ENCODE measurements at regions not wholly inside any gene's neighbourhood (a gene's known extent, or its start where the extent isn't known, plus 50 kb on each side); places are given as distances from the start of the nearest gene placed in this dataset.

GRCh38 chr7:156178857-156179256, 366.6 kb upstream of the SHH start:
- no peak for TF ChIP-seq MYC (IDR thresholded peaks at IDR 0.05; ENCODE audit: low read depth, low read length)
- TF ChIP-seq CTCF (IDR thresholded peaks at IDR 0.05; ENCODE audit: extremely low read depth in 1 of 2, insufficient read depth in 1 of 2, low read depth in 1 of 2, low read length in 2 of 2) = no peak
- TF ChIP-seq POLR2A (IDR thresholded peaks at IDR 0.05; ENCODE audit: low read depth, low read length) = no peak
- no peak for TF ChIP-seq EZH2 (IDR thresholded peaks at IDR 0.05; ENCODE audit: borderline replicate concordance, low read depth, low read length, severe bottlenecking)
- no peak for TF ChIP-seq MAX (IDR thresholded peaks at IDR 0.05; ENCODE audit: insufficient read depth, insufficient read length)
- TF ChIP-seq GATA2 (IDR thresholded peaks at IDR 0.05; ENCODE audit: insufficient read depth, insufficient read length, low read depth, low read length) = no peak
- TF ChIP-seq POLR2AphosphoS5 (IDR thresholded peaks at IDR 0.05; ENCODE audit: insufficient read depth, low read depth, low read length) = no peak
- no peak for TF ChIP-seq JUN (IDR thresholded peaks at IDR 0.05; ENCODE audit: borderline replicate concordance, insufficient read depth, insufficient read length, low read depth)
- no peak for TF ChIP-seq FOS (IDR thresholded peaks at IDR 0.05; ENCODE audit: borderline replicate concordance, insufficient read depth, low read length)
